SK-N-SH treated with all-trans-retinoic acid at 6 μM for 48 hours (cell line): ENCODE measurements at regions not wholly inside any gene's neighbourhood (a gene's known extent, or its start where the extent isn't known, plus 50 kb on each side); places are given as distances from the start of the nearest gene placed in this dataset.

ENCODE experiments used
- ATAC-seq: fragments of 200-7000 bp; cut with Tn5 transposase; 3 replicates; pipeline ENCODE4 v1.9.1; 2020; ENCODE audit warnings: mild to moderate bottlenecking, moderate library complexity
- ARNTL ChIP-seq: fragments of 450-650 bp; formaldehyde crosslinking; IDR thresholded peaks from 2 replicates; pipeline ENCODE4 v1.5.0; 2020; ENCODE audit warnings: low read depth, mild to moderate bottlenecking, moderate library complexity, borderline replicate concordance
- BACH2 ChIP-seq: fragments of 250-450 bp; sonication (Bioruptor Pico); IDR thresholded peaks from 2 replicates; pipeline ENCODE4 v1.9.0; 2021; ENCODE audit warnings: mild to moderate bottlenecking, borderline replicate concordance
- CREB5 ChIP-seq: fragments of 250-450 bp; sonication (Bioruptor Pico); IDR thresholded peaks from 2 replicates; pipeline ENCODE4 v1.5.1; 2020; ENCODE audit warnings: low read depth, mild to moderate bottlenecking, moderate library complexity
- CSDC2 ChIP-seq: fragments of 250-450 bp; sonication (Bioruptor Pico); IDR thresholded peaks from 2 replicates; pipeline ENCODE4 v1.5.0; 2020; ENCODE audit warnings: mild to moderate bottlenecking, moderate library complexity
- CSRNP3 ChIP-seq: fragments of 250-450 bp; sonication (Bioruptor Pico); IDR thresholded peaks from 2 replicates; pipeline ENCODE4 v1.5.1; 2021; ENCODE audit warnings: mild to moderate bottlenecking, moderate library complexity
- GLIS3 ChIP-seq: fragments of 250-450 bp; sonication (Bioruptor Pico); IDR thresholded peaks from 2 replicates; pipeline ENCODE4 v1.5.0; 2020; ENCODE audit warnings: mild to moderate bottlenecking, moderate library complexity
- ISL1 ChIP-seq: fragments of 250-450 bp; sonication (Bioruptor Pico); IDR thresholded peaks from 2 replicates; pipeline ENCODE4 v2.1.2; 2022; ENCODE audit warnings: mild to moderate bottlenecking, moderate library complexity
- OSR1 ChIP-seq: fragments of 250-450 bp; sonication (Bioruptor Pico); IDR thresholded peaks from 2 replicates; pipeline ENCODE4 v1.8.0; 2022; ENCODE audit warnings: moderate library complexity, mild to moderate bottlenecking, inconsistent platforms
- PATZ1 ChIP-seq: fragments of 250-450 bp; sonication (Bioruptor Pico); IDR thresholded peaks from 2 replicates; pipeline ENCODE4 v1.8.0; 2020; ENCODE audit warnings: mild to moderate bottlenecking, moderate library complexity, borderline replicate concordance
- POU6F1 ChIP-seq: fragments of 250-450 bp; sonication (Bioruptor Pico); IDR thresholded peaks from 2 replicates; pipeline ENCODE4 v1.8.0; 2021; ENCODE audit warnings: low read depth, mild to moderate bottlenecking, moderate library complexity, borderline replicate concordance
- PPARA ChIP-seq: fragments of 250-450 bp; sonication (Bioruptor Pico); IDR thresholded peaks from 2 replicates; pipeline ENCODE4 v1.5.0; 2020; ENCODE audit warnings: mild to moderate bottlenecking, borderline replicate concordance
- RARB ChIP-seq: fragments of 250-450 bp; sonication (Bioruptor Pico); IDR thresholded peaks from 2 replicates; pipeline ENCODE4 v1.8.0; 2021; ENCODE audit warnings: mild to moderate bottlenecking, moderate library complexity
- SNAI2 ChIP-seq: fragments of 250-450 bp; sonication (Bioruptor Pico); IDR thresholded peaks from 2 replicates; pipeline ENCODE4 v1.5.0; 2020; ENCODE audit warnings: mild to moderate bottlenecking, moderate library complexity
- TCF4 ChIP-seq: fragments of 250-450 bp; sonication (Bioruptor Pico); IDR thresholded peaks from 2 replicates; pipeline ENCODE4 v1.8.0; 2021; ENCODE audit warnings: mild to moderate bottlenecking, moderate library complexity, borderline replicate concordance
- TOX ChIP-seq: fragments of 250-450 bp; sonication (Bioruptor Pico); IDR thresholded peaks from 2 replicates; pipeline ENCODE4 v1.8.0; 2021; ENCODE audit warnings: mild to moderate bottlenecking, moderate library complexity, borderline replicate concordance
- TSHZ2 ChIP-seq: fragments of 250-450 bp; sonication (Bioruptor Pico); IDR thresholded peaks from 2 replicates; pipeline ENCODE4 v1.5.0; 2020; ENCODE audit warnings: mild to moderate bottlenecking, moderate library complexity
- ZC3H10 ChIP-seq: fragments of 250-450 bp; sonication (Bioruptor Pico); IDR thresholded peaks from 2 replicates; pipeline ENCODE4 v1.5.1; 2021; ENCODE audit warnings: mild to moderate bottlenecking, moderate library complexity
- ZFP30 ChIP-seq: fragments of 450-650 bp; formaldehyde crosslinking; IDR thresholded peaks from 2 replicates; pipeline ENCODE4 v1.5.0; 2022; ENCODE audit warnings: mild to moderate bottlenecking, moderate library complexity
- ZNF565 ChIP-seq: fragments of 450-650 bp; formaldehyde crosslinking; conservative IDR thresholded peaks from 2 replicates; pipeline ENCODE4 v1.5.0; 2020; ENCODE audit warnings: low read depth, mild to moderate bottlenecking, moderate library complexity
- ZNF70 ChIP-seq: fragments of 450-650 bp; formaldehyde crosslinking; IDR thresholded peaks from 2 replicates; pipeline ENCODE4 v1.5.0; 2020; ENCODE audit warnings: mild to moderate bottlenecking, moderate library complexity
- ZNF8 ChIP-seq: fragments of 450-650 bp; formaldehyde crosslinking; IDR thresholded peaks from 2 replicates; pipeline ENCODE4 v1.5.0; 2020; ENCODE audit warnings: mild to moderate bottlenecking, moderate library complexity

- TF ChIP-seq BACH2 (CRISPR knock-in tag) = no peak
- TF ChIP-seq ZNF565 (CRISPR knock-in tag) = no peak
- no peak for TF ChIP-seq PPARA
- TF ChIP-seq SNAI2 (CRISPR knock-in tag) = no peak
- TF ChIP-seq ZC3H10 (CRISPR knock-in tag) = no peak
- no peak for TF ChIP-seq ZNF8
- TF ChIP-seq OSR1 (CRISPR knock-in tag) = no peak
- no peak for TF ChIP-seq TSHZ2 (CRISPR knock-in tag)
- TF ChIP-seq ISL1 = no peak
- no peak for TF ChIP-seq ZNF70 (CRISPR knock-in tag)
- TF ChIP-seq ZFP30 (CRISPR knock-in tag) = no peak
- TF ChIP-seq TCF4 (CRISPR knock-in tag) = no peak
- TF ChIP-seq CSDC2 (CRISPR knock-in tag) = no peak
- TF ChIP-seq TOX (CRISPR knock-in tag) = no peak
- no peak for TF ChIP-seq PATZ1 (CRISPR knock-in tag)
- no peak for TF ChIP-seq GLIS3 (CRISPR knock-in tag)
- TF ChIP-seq CREB5 (CRISPR knock-in tag) = no peak
- TF ChIP-seq POU6F1 = no peak
- ATAC-seq = no peak
Observed at GRCh38 chr9:38342532-38342931, 50.0 kb upstream of the ALDH1B1 start.

GRCh38 chr9:38342096-38342495 lies 50.4 kb upstream of the ALDH1B1 start:
- no peak for TF ChIP-seq TOX (CRISPR knock-in tag)
- no peak for TF ChIP-seq ISL1
- no peak for TF ChIP-seq SNAI2 (CRISPR knock-in tag)
- no peak for TF ChIP-seq ZFP30 (CRISPR knock-in tag)
- TF ChIP-seq, all 23 proteins: peak for 0
- ATAC-seq = no peak

GRCh38 chr9:38339496-38339895 lies 53.0 kb upstream of the ALDH1B1 start:
- no peak for ATAC-seq
- TF ChIP-seq ZNF565 (CRISPR knock-in tag) (no peak), TSHZ2 (CRISPR knock-in tag) (no peak)

- no peak for ATAC-seq
- TF ChIP-seq CSRNP3 (no peak), ZNF70 (CRISPR knock-in tag) (no peak), RARB (CRISPR knock-in tag) (no peak), CSDC2 (CRISPR knock-in tag) (no peak), CREB5 (CRISPR knock-in tag) (no peak), ZNF8 (no peak), POU6F1 (no peak), ARNTL (CRISPR knock-in tag) (no peak), ZNF565 (CRISPR knock-in tag) (no peak)
Observed at GRCh38 chr9:38339087-38339486, 53.4 kb upstream of the ALDH1B1 start.
